ENCODE measurements at regions not wholly inside any gene's neighbourhood (a gene's known extent, or its start where the extent isn't known, plus 50 kb on each side); places are given as distances from the start of the nearest gene placed in this dataset.

DNA sequence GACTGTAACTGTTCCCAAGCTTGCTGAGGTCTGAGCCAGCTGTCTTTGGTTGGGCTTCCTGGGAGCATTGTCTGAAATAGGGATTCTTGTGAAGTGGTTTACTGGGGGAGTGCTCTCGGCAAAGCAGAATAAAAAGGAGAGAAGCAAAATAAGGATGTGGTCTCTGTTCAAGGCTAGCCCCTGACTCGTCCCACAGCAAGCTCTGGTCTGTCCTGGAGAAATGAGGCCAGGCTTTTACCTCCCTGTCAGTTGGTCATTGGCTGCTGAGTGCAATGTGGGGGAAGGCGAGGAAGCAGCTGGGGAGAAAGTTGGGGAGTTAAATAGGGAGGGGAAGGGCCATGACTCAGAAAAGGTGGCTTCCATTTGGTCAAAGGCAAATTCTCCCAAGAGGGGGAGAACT, 303.9 kb upstream of the DUSP10 start (continued):
- no peak for TF ChIP-seq ELF1 (IDR thresholded peaks at IDR 0.05; ENCODE audit: borderline replicate concordance, low read depth)
- TF ChIP-seq, protein P1, sequence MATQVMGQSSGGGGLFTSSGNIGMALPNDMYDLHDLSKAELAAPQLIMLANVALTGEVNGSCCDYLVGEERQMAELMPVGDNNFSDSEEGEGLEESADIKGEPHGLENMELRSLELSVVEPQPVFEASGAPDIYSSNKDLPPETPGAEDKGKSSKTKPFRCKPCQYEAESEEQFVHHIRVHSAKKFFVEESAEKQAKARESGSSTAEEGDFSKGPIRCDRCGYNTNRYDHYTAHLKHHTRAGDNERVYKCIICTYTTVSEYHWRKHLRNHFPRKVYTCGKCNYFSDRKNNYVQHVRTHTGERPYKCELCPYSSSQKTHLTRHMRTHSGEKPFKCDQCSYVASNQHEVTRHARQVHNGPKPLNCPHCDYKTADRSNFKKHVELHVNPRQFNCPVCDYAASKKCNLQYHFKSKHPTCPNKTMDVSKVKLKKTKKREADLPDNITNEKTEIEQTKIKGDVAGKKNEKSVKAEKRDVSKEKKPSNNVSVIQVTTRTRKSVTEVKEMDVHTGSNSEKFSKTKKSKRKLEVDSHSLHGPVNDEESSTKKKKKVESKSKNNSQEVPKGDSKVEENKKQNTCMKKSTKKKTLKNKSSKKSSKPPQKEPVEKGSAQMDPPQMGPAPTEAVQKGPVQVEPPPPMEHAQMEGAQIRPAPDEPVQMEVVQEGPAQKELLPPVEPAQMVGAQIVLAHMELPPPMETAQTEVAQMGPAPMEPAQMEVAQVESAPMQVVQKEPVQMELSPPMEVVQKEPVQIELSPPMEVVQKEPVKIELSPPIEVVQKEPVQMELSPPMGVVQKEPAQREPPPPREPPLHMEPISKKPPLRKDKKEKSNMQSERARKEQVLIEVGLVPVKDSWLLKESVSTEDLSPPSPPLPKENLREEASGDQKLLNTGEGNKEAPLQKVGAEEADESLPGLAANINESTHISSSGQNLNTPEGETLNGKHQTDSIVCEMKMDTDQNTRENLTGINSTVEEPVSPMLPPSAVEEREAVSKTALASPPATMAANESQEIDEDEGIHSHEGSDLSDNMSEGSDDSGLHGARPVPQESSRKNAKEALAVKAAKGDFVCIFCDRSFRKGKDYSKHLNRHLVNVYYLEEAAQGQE (IDR thresholded peaks at IDR 0.05; ENCODE audit: low read depth) = no peak
- TF ChIP-seq, protein P2, sequence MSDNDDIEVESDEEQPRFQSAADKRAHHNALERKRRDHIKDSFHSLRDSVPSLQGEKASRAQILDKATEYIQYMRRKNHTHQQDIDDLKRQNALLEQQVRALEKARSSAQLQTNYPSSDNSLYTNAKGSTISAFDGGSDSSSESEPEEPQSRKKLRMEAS (IDR thresholded peaks at IDR 0.05) = no peak

DNA sequence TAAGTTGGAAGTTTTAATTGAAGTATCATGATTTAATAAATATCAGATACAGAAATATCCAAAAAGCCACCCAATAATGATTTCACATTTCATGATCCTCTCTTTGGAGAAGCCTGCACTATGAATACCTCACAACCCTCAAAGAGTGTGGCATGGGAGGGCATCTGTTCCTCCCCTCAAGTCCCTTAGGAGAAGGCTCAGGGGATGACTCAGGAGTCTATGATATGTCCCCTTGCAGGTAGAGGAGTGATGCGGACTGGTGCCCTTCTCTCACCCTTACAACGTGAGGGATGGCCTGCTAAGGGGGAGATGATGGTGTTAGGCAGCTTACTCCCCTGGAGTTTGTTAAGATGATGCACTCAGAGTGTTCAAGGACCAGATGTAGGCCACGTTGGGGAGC, 303.3 kb upstream of the DUSP10 start:
- ChIA-PET CTCF (no interaction called here), RAD21 (ENCODE audit: low non-redundant PET in 1 of 2, low total read pairs in 2 of 2, uncharacterized antibody in 2 of 2, unreplicated experiment in 2 of 2) (no interaction called here), POLR2A (no interaction called here)
- no peak for ATAC-seq
- no peak overlapping the region for H3K4me2 ChIP-seq (ENCODE audit: low read length)
- no peak for DNase-seq (ENCODE audit: low read depth, low spot score)
- H4K20me1 ChIP-seq (ENCODE audit: insufficient read depth) = no peaks in the 10 kb centered on the region
- H3K27me3 ChIP-seq (ENCODE audit: insufficient read depth, low read length) = no peaks in the 10 kb centered on the region
- H3K36me3 ChIP-seq (ENCODE audit: control insufficient read depth in 1 of 2, insufficient read depth in 2 of 2, low read length in 2 of 2) = no peaks in the 10 kb centered on the region
- H3K4me3 ChIP-seq (replicated peaks in 1 of 2; ENCODE audit: low read depth in 1 of 2, low read length in 2 of 2) = no peak overlapping the region
- no peaks in the 10 kb centered on the region for H3K9me2 ChIP-seq (ENCODE audit: insufficient read depth)
- H3K9me3 ChIP-seq (ENCODE audit: control insufficient read depth in 1 of 2, insufficient read depth in 1 of 2, low read depth in 1 of 2, low read length in 2 of 2) = no peaks in the 10 kb centered on the region
- no peak overlapping the region for H3K9ac ChIP-seq (ENCODE audit: low read length)
- no peaks in the 10 kb centered on the region for H3K79me2 ChIP-seq (ENCODE audit: insufficient read depth, low read length)
- intact Hi-C loops (cut with micrococcal nuclease) = no loop called here
- H3K27ac ChIP-seq (ENCODE audit: low read depth, low read length) = no peak overlapping the region
- no peaks in the 10 kb centered on the region for H3K4me1 ChIP-seq (ENCODE audit: control insufficient read depth in 1 of 2, insufficient read depth in 2 of 2, low read length in 2 of 2)
- H2AFZ ChIP-seq (ENCODE audit: low read depth, low read length, poor library complexity, severe bottlenecking) = no peak overlapping the region
- no peak for TF ChIP-seq POLR2AphosphoS5 (IDR thresholded peaks at IDR 0.05; ENCODE audit: low read depth, low read length)
- no peak for TF ChIP-seq RAD21 (IDR thresholded peaks at IDR 0.05; ENCODE audit: low read depth)
- TF ChIP-seq, protein P1 (IDR thresholded peaks at IDR 0.05; ENCODE audit: low read depth) = no peak
- TF ChIP-seq FOSL1 (IDR thresholded peaks at IDR 0.05; ENCODE audit: low read depth) = no peak
- no peak for TF ChIP-seq SIN3A (IDR thresholded peaks at IDR 0.05; ENCODE audit: low read depth)
- no peak for TF ChIP-seq ELF1 (IDR thresholded peaks at IDR 0.05; ENCODE audit: borderline replicate concordance, low read depth)
- no peak for TF ChIP-seq CEBPB (IDR thresholded peaks at IDR 0.05; ENCODE audit: low read depth)
- no peak for TF ChIP-seq YY1 (IDR thresholded peaks at IDR 0.05; ENCODE audit: extremely low read depth, insufficient replicate concordance, low read depth, low read length)
- TF ChIP-seq, protein P2 (IDR thresholded peaks at IDR 0.05) = no peak
- no peak for TF ChIP-seq CBX3 (IDR thresholded peaks at IDR 0.05; ENCODE audit: low read depth)
- no peak for TF ChIP-seq POLR2A (IDR thresholded peaks at IDR 0.05; ENCODE audit: borderline replicate concordance, extremely low read depth, insufficient read depth, insufficient read length)
- no peak for TF ChIP-seq JUND (IDR thresholded peaks at IDR 0.05)
- BruUV-seq (replicated peaks) = no TSS peak

Measured in HCT116 (cell line).